ENCODE measurements at regions not wholly inside any gene's neighbourhood (a gene's known extent, or its start where the extent isn't known, plus 50 kb on each side); places are given as distances from the start of the nearest gene placed in this dataset.

- ChIA-PET CTCF (no interaction called here), POLR2A (no interaction called here)
- DNase-seq (no peak), ATAC-seq (no peak)
- no peaks in the 10 kb centered on the region for H3K4me1 Mint-ChIP-seq (ENCODE audit: low read depth)
- peaks cover 2% of the 10 kb centered on the region for H3K9me3 Mint-ChIP-seq
- no peak overlapping the region for H3K27ac Mint-ChIP-seq
- intact Hi-C loops (cut with micrococcal nuclease), result no loop called here
- no peak overlapping the region for H3K4me3 Mint-ChIP-seq
- H3K27me3 Mint-ChIP-seq, result no peaks in the 10 kb centered on the region
- H3K36me3 Mint-ChIP-seq (ENCODE audit: low read depth), result no peaks in the 10 kb centered on the region
- TF ChIP-seq CTCF (IDR thresholded peaks at IDR 0.05), result no peak
These were observed 458.3 kb downstream of the EDEM1 start for GRCh38 chr3:5645692-5646410.

DNA sequence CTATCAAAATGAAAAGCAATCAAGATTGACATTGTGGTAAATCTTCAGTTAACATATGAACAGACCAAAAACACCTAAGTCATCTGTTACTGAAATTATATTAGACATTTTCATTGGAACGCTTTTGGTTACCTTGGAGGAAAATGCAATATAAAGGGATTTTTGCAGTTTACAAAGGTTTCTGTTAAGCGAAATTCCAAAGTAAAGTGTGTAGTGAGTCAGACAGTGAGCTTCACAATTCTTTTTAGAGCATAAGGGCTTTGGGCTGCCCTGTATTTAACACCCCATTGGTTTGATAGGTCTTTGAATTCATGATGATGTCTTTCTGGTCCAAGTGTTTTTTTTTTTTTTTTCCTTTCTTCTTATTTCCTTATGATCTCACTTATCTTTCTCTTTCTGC lies 462.8 kb downstream of the EDEM1 start:
- ChIA-PET POLR2A (no interaction called here), CTCF (no interaction called here)
- H3K9me3 Mint-ChIP-seq, result no peaks in the 10 kb centered on the region

DNA sequence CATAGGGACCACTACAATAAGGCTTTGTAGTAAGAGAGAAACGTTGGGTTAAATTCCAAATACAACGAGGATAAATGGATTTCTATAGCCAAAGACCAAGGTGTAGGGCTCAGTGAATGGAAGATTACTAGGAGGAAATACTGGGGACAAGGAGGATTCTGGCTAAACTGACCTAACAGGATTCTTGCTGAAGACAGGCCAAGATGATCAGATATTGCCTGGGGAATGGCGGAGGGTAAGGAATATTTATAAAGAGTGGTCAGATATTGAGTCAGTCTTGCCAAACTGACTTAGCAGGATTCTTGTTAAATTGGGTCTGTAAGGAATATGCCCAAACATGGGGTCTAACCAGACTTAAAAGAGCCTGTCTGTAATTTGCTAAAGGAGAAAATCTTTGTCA lies 463.8 kb downstream of the EDEM1 start:
- no peak for TF ChIP-seq CTCF (IDR thresholded peaks at IDR 0.05)
- Mint-ChIP-seq H3K36me3 (ENCODE audit: low read depth) (no peaks in the 10 kb centered on the region), H3K9me3 (no peaks in the 10 kb centered on the region), H3K4me3 (no peak overlapping the region), H3K27me3 (no peaks in the 10 kb centered on the region), H3K27ac (no peak overlapping the region), H3K4me1 (ENCODE audit: low read depth) (no peaks in the 10 kb centered on the region)
- intact Hi-C loops (cut with micrococcal nuclease), result no loop called here
- CTCF ChIA-PET, result no interaction called here
- DNase-seq, result no peak
- POLR2A ChIA-PET, result no interaction called here
- ATAC-seq, result no peak

More for the DNA sequence above, 462.8 kb downstream of the EDEM1 start:
- no peak for TF ChIP-seq CTCF (IDR thresholded peaks at IDR 0.05)
- Mint-ChIP-seq H3K4me1 (ENCODE audit: low read depth) (no peaks in the 10 kb centered on the region), H3K27ac (no peak overlapping the region), H3K36me3 (ENCODE audit: low read depth) (no peaks in the 10 kb centered on the region), H3K4me3 (no peak overlapping the region), H3K27me3 (no peaks in the 10 kb centered on the region)
- DNase-seq (no peak), ATAC-seq (no peak)
- intact Hi-C loops (cut with micrococcal nuclease), result no loop called here

DNA sequence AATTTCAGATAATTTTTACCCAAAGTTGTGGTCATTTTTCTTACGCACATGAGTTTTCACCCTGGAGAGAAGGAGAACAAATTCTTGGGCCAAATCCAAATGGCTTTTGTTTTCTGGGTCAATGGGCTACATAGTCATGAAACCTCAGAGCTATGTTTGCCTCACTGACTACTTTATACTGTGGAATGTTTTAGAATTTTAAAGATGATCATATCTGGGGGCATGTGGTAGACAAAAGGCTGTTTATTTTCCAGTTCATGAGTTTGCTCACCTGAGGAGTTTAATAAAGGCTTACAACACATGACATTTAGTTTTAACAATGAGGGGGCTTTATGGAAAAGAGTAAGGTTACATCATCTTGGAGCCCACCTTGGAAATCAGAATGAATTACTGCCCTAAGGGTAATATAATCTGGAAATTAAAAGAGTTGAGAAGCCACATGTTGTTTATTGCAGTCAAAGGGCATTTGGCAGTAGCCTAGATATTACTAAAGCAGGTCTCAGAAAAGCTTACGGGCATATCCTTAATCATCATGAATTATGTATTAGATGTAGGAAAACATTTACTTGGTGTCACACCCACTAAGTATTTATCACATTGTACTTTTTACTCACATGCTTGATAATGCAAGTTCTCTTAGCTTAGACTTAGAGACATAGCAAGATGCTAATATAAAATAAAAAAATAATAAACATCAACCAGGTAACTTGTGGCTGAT lies 466.1 kb downstream of the EDEM1 start:
- Mint-ChIP-seq H3K9me3 (peaks cover 5% of the 10 kb centered on the region), H3K4me3 (no peak overlapping the region), H3K4me1 (ENCODE audit: low read depth) (no peaks in the 10 kb centered on the region), H3K27ac (no peak overlapping the region), H3K36me3 (ENCODE audit: low read depth) (no peaks in the 10 kb centered on the region), H3K27me3 (no peaks in the 10 kb centered on the region)
- ATAC-seq (no peak), DNase-seq (no peak)
- POLR2A ChIA-PET, result no interaction called here
- intact Hi-C loops (cut with micrococcal nuclease), result no loop called here
- no peak for TF ChIP-seq CTCF (IDR thresholded peaks at IDR 0.05)
- CTCF ChIA-PET, result no interaction called here

GRCh38 chr3:5657106-5657505 lies 469.6 kb downstream of the EDEM1 start:
- H3K36me3 Mint-ChIP-seq (ENCODE audit: low read depth), result no peaks in the 10 kb centered on the region
- no peak for TF ChIP-seq CTCF (IDR thresholded peaks at IDR 0.05)
- CTCF ChIA-PET, result no interaction called here
- no peak overlapping the region for H3K27ac Mint-ChIP-seq
- H3K27me3 Mint-ChIP-seq, result no peaks in the 10 kb centered on the region
- ATAC-seq (no peak), DNase-seq (no peak)
- POLR2A ChIA-PET, result no interaction called here
- H3K4me3 Mint-ChIP-seq, result no peak overlapping the region
- intact Hi-C loops (cut with micrococcal nuclease), result no loop called here
- H3K9me3 Mint-ChIP-seq, result peaks cover 5% of the 10 kb centered on the region
- no peaks in the 10 kb centered on the region for H3K4me1 Mint-ChIP-seq (ENCODE audit: low read depth)
